K562 (cell line): ENCODE measurements at regions not wholly inside any gene's neighbourhood (a gene's known extent, or its start where the extent isn't known, plus 50 kb on each side); places are given as distances from the start of the nearest gene placed in this dataset.

Experiments used
- HCFC1 ChIP-seq: IDR thresholded peaks from 2 replicates; pipeline ENCODE4 v1.6.1; 2012; ENCODE audit warnings: low read depth, low read length, improper control_type of control experiment
- HDAC8 ChIP-seq: fragments of 450-650 bp; IDR thresholded peaks from 2 replicates; pipeline ENCODE4 v1.6.1; 2016; ENCODE audit warnings: mild to moderate bottlenecking, missing genetic modification characterization, moderate library complexity, missing compliant biosample characterization
- HMBOX1 ChIP-seq: sonication (generic); IDR thresholded peaks from 2 replicates; pipeline ENCODE4 v1.6.1; 2016
- JUND ChIP-seq, 2 experiments: IDR thresholded peaks; 2 replicates in 1 of 2; 3 replicates in 1 of 2; pipeline ENCODE4 v1.6.1; 2011; ENCODE audit warnings: borderline replicate concordance in 2 of 2, low read depth in 2 of 2, low read length in 2 of 2, improper control_type of control experiment in 1 of 2, missing biosample characterization in 1 of 2, missing genetic modification characterization in 1 of 2, missing genetic modification reagents in 1 of 2
- KLF10 ChIP-seq: fragments of 250-450 bp; sonication (Bioruptor Pico); IDR thresholded peaks from 2 replicates; pipeline ENCODE4 v1.6.1; 2021; ENCODE audit warnings: matching md5 sums
- MEF2D ChIP-seq: conservative IDR thresholded peaks from 2 replicates; pipeline ENCODE4 v1.6.1; 2016; ENCODE audit warnings: low read depth, missing genetic modification characterization, missing compliant biosample characterization
- NFE2 ChIP-seq: IDR thresholded peaks from 2 replicates; pipeline ENCODE4 v1.6.1; 2014; ENCODE audit warnings: antibody characterized with exemption, low read depth
- PRDM10 ChIP-seq: fragments of 450-650 bp; IDR thresholded peaks from 2 replicates; pipeline ENCODE4 v1.6.1; 2018; ENCODE audit not compliant: partially characterized antibody
- RBM17 ChIP-seq: fragments of 200-400 bp; formaldehyde crosslinking; IDR thresholded peaks from 2 replicates; pipeline ENCODE4 v1.6.1; 2017; ENCODE audit warnings: low read depth, mild to moderate bottlenecking, low read length, borderline replicate concordance
- SMARCE1 ChIP-seq: fragments of 450-650 bp; IDR thresholded peaks from 2 replicates; pipeline ENCODE4 v1.7.1; 2016; ENCODE audit warnings: mild to moderate bottlenecking
- TOE1 ChIP-seq, 2 experiments: fragments of 450-650 bp in 1 of 2; sonication (generic) in 1 of 2; formaldehyde crosslinking in 1 of 2; IDR thresholded peaks; 2 replicates each; pipeline versions ENCODE4 v1.7.1 to v1.8.0; 2016 to 2022; ENCODE audit warnings: borderline replicate concordance in 2 of 2, mild to moderate bottlenecking in 2 of 2, antibody characterized with exemption in 1 of 2, inconsistent platforms in 1 of 2, low read depth in 1 of 2, missing genetic modification reagents in 1 of 2, moderate library complexity in 1 of 2
- ZNF253 ChIP-seq: fragments of 250-450 bp; sonication (Bioruptor Pico); conservative IDR thresholded peaks from 2 replicates; pipeline ENCODE4 v1.6.1; 2021; ENCODE audit warnings: mild to moderate bottlenecking
- ZNF3 ChIP-seq: fragments of 250-450 bp; sonication (Bioruptor Pico); IDR thresholded peaks from 2 replicates; pipeline ENCODE4 v1.5.0; 2021; ENCODE audit warnings: mild to moderate bottlenecking, moderate library complexity

DNA sequence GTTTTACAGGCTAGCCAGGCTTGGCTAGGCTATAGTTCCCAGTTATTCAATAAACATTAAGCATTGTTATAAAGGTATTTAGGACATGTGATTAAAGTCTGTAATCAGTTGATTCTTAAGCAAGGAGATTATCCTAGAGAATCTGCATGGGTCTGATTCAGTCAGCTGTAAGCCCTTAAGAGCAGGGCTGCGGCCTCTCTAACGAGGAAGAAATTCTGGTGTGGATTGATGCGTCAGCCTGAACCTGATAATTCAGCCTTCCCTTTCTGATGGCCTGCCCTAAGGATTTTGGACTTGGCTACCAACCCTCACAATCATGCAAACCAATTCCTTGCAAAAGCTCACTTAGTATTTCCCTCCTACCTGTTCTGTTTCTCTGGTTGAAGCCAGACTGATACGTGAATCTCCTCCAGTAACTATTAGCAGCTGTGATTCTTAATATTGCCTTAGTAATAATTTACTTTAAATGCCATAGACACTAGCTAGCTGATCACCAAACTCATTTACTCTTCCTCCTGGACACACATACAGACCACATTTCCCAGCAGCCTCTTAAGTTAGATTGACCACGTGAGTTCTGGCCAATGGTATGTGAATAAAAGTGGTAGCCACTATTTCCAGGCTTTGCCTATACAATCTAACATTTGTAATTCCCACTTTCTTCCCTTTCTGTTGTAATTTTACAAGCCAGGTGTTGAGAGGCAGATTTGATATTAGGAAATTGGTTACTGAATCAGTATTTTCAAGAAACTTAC lies 678.0 kb upstream of the INTU start (continued):
- TF ChIP-seq TOE1 (IDR thresholded peaks at IDR 0.05; ENCODE audit: borderline replicate concordance): peak; percentile 36; the same call in 1 of the 2 replicates
- TF ChIP-seq TOE1 (CRISPR knock-in tag; IDR thresholded peaks at IDR 0.05; ENCODE audit: borderline replicate concordance, low read depth): no peak
- TF ChIP-seq ZNF253 (CRISPR knock-in tag): no peak
- TF ChIP-seq KLF10 (CRISPR knock-in tag): no peak
- no peak; the same call in 1 of the 2 replicates for TF ChIP-seq HMBOX1
- TF ChIP-seq RBM17: no peak
- TF ChIP-seq SMARCE1: 0 out of 2 replicates have a peak, but pooled peaks have one; percentile 22
- no peak for TF ChIP-seq ZNF3 (CRISPR knock-in tag)
- no peak for TF ChIP-seq MEF2D (tag)
- TF ChIP-seq JUND (IDR thresholded peaks at IDR 0.05; ENCODE audit: borderline replicate concordance, low read depth, low read length): peak; percentile 35; the same call in 1 of the 2 replicates
- TF ChIP-seq JUND (tag; IDR thresholded peaks at IDR 0.05; ENCODE audit: borderline replicate concordance, low read depth, low read length): no peak; the same call in 2 of the 3 replicates
- TF ChIP-seq NFE2: 0 out of 2 replicates have a peak, but pooled peaks have one; percentile 6
- peak; percentile 76 for TF ChIP-seq HCFC1
- no peak for TF ChIP-seq HDAC8 (tag)
- peak; percentile 56 for TF ChIP-seq PRDM10
